ENCODE measurements at regions not wholly inside any gene's neighbourhood (a gene's known extent, or its start where the extent isn't known, plus 50 kb on each side); places are given as distances from the start of the nearest gene placed in this dataset.
"Not testable (repeated sequence)": the region's sequence is repeated elsewhere in the genome, so short reads cannot be mapped to it uniquely, and the experiment has no call there.

- ATAC-seq (no peak), DNase-seq (no peak)
- Mint-ChIP-seq H3K27ac (no peak overlapping the region), H3K4me3 (no peak overlapping the region), H3K27me3 (peaks cover 18% of the 10 kb centered on the region), H3K4me1 (no peaks in the 10 kb centered on the region), H3K36me3 (ENCODE audit: low read depth) (no peaks in the 10 kb centered on the region)
- H3K9me3 ChIP-seq (ENCODE audit: control insufficient read depth, low read length, poor library complexity, severe bottlenecking): no peaks in the 10 kb centered on the region
These were observed 89.4 kb downstream of the DHRS2 start for GRCh38 chr14:23725528-23725927.

- Mint-ChIP-seq H3K36me3 (ENCODE audit: low read depth) (no peaks in the 10 kb centered on the region), H3K4me3 (no peak overlapping the region), H3K4me1 (no peaks in the 10 kb centered on the region), H3K27ac (no peak overlapping the region), H3K27me3 (peaks cover 25% of the 10 kb centered on the region)
- DNase-seq (no peak), ATAC-seq (no peak)
- no peaks in the 10 kb centered on the region for H3K9me3 ChIP-seq (ENCODE audit: control insufficient read depth, low read length, poor library complexity, severe bottlenecking)
These were observed 90.0 kb downstream of the DHRS2 start for GRCh38 chr14:23725980-23726710.

GRCh38 chr14:23727566-23728335 lies 91.6 kb downstream of the DHRS2 start:
- H3K9me3 ChIP-seq (ENCODE audit: control insufficient read depth, low read length, poor library complexity, severe bottlenecking): no peaks in the 10 kb centered on the region
- no peaks in the 10 kb centered on the region for H3K4me1 Mint-ChIP-seq
- peaks cover 35% of the 10 kb centered on the region for H3K27me3 Mint-ChIP-seq
- no peak overlapping the region for H3K4me3 Mint-ChIP-seq
- ATAC-seq (no peak), DNase-seq (no peak)
- no peak overlapping the region for H3K27ac Mint-ChIP-seq
- H3K36me3 Mint-ChIP-seq (ENCODE audit: low read depth): no peaks in the 10 kb centered on the region

- no peak overlapping the region for H3K27ac Mint-ChIP-seq
- peaks cover 40% of the 10 kb centered on the region for H3K27me3 Mint-ChIP-seq
- no peaks in the 10 kb centered on the region for H3K4me1 Mint-ChIP-seq
- no peaks in the 10 kb centered on the region for H3K9me3 ChIP-seq (ENCODE audit: control insufficient read depth, low read length, poor library complexity, severe bottlenecking)
- ATAC-seq: no peak
- DNase-seq: no peak
- H3K4me3 Mint-ChIP-seq: no peak overlapping the region
- H3K36me3 Mint-ChIP-seq (ENCODE audit: low read depth): no peaks in the 10 kb centered on the region
These were observed 92.6 kb downstream of the DHRS2 start for GRCh38 chr14:23728791-23729190.

- peak overlapping the region; percentile 19 for H3K4me3 Mint-ChIP-seq
- no peaks in the 10 kb centered on the region for H3K36me3 Mint-ChIP-seq (ENCODE audit: low read depth)
- DNase-seq (no peak), ATAC-seq (no peak)
- H3K27ac Mint-ChIP-seq: no peak overlapping the region
- H3K9me3 ChIP-seq (ENCODE audit: control insufficient read depth, low read length, poor library complexity, severe bottlenecking): no peaks in the 10 kb centered on the region
- H3K4me1 Mint-ChIP-seq: no peaks in the 10 kb centered on the region
- peaks cover 40% of the 10 kb centered on the region for H3K27me3 Mint-ChIP-seq
These were observed 93.7 kb downstream of the DHRS2 start for GRCh38 chr14:23729720-23730387.

GRCh38 chr14:23735394-23735793 lies 99.2 kb downstream of the DHRS2 start:
- DNase-seq (no peak), ATAC-seq (no peak)
- H3K4me3 Mint-ChIP-seq: no peak overlapping the region
- H3K27me3 Mint-ChIP-seq: peaks cover 23% of the 10 kb centered on the region
- H3K9me3 ChIP-seq (ENCODE audit: control insufficient read depth, low read length, poor library complexity, severe bottlenecking): no peaks in the 10 kb centered on the region
- H3K36me3 Mint-ChIP-seq (ENCODE audit: low read depth): no peaks in the 10 kb centered on the region
- no peaks in the 10 kb centered on the region for H3K4me1 Mint-ChIP-seq
- no peak overlapping the region for H3K27ac Mint-ChIP-seq

- not testable (repeated sequence) for H3K36me3 Mint-ChIP-seq (ENCODE audit: low read depth); ATAC-seq; H3K9me3 ChIP-seq (ENCODE audit: control insufficient read depth, low read length, poor library complexity, severe bottlenecking); H3K4me3 Mint-ChIP-seq; DNase-seq; H3K27ac Mint-ChIP-seq; H3K4me1 Mint-ChIP-seq
- peaks cover 27% of the 10 kb centered on the region for H3K27me3 Mint-ChIP-seq
These were observed 108.2 kb downstream of the DHRS2 start for GRCh38 chr14:23744368-23744767.

GRCh38 chr14:23750357-23750756 lies 114.2 kb downstream of the DHRS2 start:
- Mint-ChIP-seq H3K27ac (no peak overlapping the region), H3K27me3 (peaks cover 44% of the 10 kb centered on the region), H3K36me3 (ENCODE audit: low read depth) (peaks cover 3% of the 10 kb centered on the region), H3K4me1 (no peaks in the 10 kb centered on the region), H3K4me3 (no peak overlapping the region)
- ATAC-seq: no peak
- H3K9me3 ChIP-seq (ENCODE audit: control insufficient read depth, low read length, poor library complexity, severe bottlenecking): no peaks in the 10 kb centered on the region
- no peak for DNase-seq

- DNase-seq: no peak
- Mint-ChIP-seq H3K27ac (no peak overlapping the region), H3K4me1 (no peaks in the 10 kb centered on the region), H3K27me3 (peaks cover 48% of the 10 kb centered on the region), H3K36me3 (ENCODE audit: low read depth) (peaks cover 3% of the 10 kb centered on the region), H3K4me3 (no peak overlapping the region)
- no peaks in the 10 kb centered on the region for H3K9me3 ChIP-seq (ENCODE audit: control insufficient read depth, low read length, poor library complexity, severe bottlenecking)
- ATAC-seq: no peak
These were observed 115.5 kb downstream of the DHRS2 start for GRCh38 chr14:23751616-23752015.

- Mint-ChIP-seq H3K27ac (no peak overlapping the region), H3K4me1 (no peaks in the 10 kb centered on the region), H3K4me3 (no peak overlapping the region), H3K27me3 (peaks cover 31% of the 10 kb centered on the region), H3K36me3 (ENCODE audit: low read depth) (peaks cover 5% of the 10 kb centered on the region)
- no peak for DNase-seq
- H3K9me3 ChIP-seq (ENCODE audit: control insufficient read depth, low read length, poor library complexity, severe bottlenecking): no peaks in the 10 kb centered on the region
- no peak for ATAC-seq
These were observed 127.2 kb downstream of the DHRS2 start for GRCh38 chr14:23763394-23763793.

GRCh38 chr14:23766737-23767401 lies 130.7 kb downstream of the DHRS2 start:
- Mint-ChIP-seq H3K27ac (no peak overlapping the region), H3K4me1 (no peaks in the 10 kb centered on the region), H3K4me3 (no peak overlapping the region), H3K36me3 (ENCODE audit: low read depth) (peaks cover 3% of the 10 kb centered on the region), H3K27me3 (peaks cover 41% of the 10 kb centered on the region)
- no peaks in the 10 kb centered on the region for H3K9me3 ChIP-seq (ENCODE audit: control insufficient read depth, low read length, poor library complexity, severe bottlenecking)
- no peak for DNase-seq
- no peak for ATAC-seq

- H3K27ac Mint-ChIP-seq; DNase-seq; H3K4me3 Mint-ChIP-seq; H3K4me1 Mint-ChIP-seq; H3K9me3 ChIP-seq (ENCODE audit: control insufficient read depth, low read length, poor library complexity, severe bottlenecking); ATAC-seq; H3K36me3 Mint-ChIP-seq (ENCODE audit: low read depth): not testable (repeated sequence)
- peaks cover 52% of the 10 kb centered on the region for H3K27me3 Mint-ChIP-seq
These were observed 133.1 kb downstream of the DHRS2 start for GRCh38 chr14:23769221-23769728.

GRCh38 chr14:23773981-23774380 lies 137.8 kb downstream of the DHRS2 start:
- Mint-ChIP-seq H3K36me3 (ENCODE audit: low read depth) (no peaks in the 10 kb centered on the region), H3K4me3 (no peak overlapping the region), H3K27me3 (peaks cover 50% of the 10 kb centered on the region), H3K4me1 (peaks cover 4% of the 10 kb centered on the region), H3K27ac (no peak overlapping the region)
- no peaks in the 10 kb centered on the region for H3K9me3 ChIP-seq (ENCODE audit: control insufficient read depth, low read length, poor library complexity, severe bottlenecking)
- DNase-seq (no peak), ATAC-seq (no peak)

Data from T-helper 17 cell (primary cell).